GM10266 (cell line): ENCODE measurements at regions not wholly inside any gene's neighbourhood (a gene's known extent, or its start where the extent isn't known, plus 50 kb on each side); places are given as distances from the start of the nearest gene placed in this dataset.

ENCODE experiments used
- DNase-seq: peaks from one replicate; pipeline ENCODE4 v3.0.0; 2012; ENCODE audit errors: extremely low spot score
- CTCF ChIP-seq: IDR thresholded peaks from 2 replicates; pipeline ENCODE4 v1.5.1; 2012; ENCODE audit warnings: mild to moderate bottlenecking, low read depth; ENCODE audit not compliant: control insufficient read depth, insufficient read depth; ENCODE audit errors: missing control alignments

- no peak for DNase-seq
- TF ChIP-seq CTCF = no peak
These were observed 146.3 kb downstream of the TDRD15 start for GRCh38 chr2:21270083-21270491.

GRCh38 chr2:21270708-21271122 is 146.9 kb downstream of the TDRD15 start:
- DNase-seq = no peak
- no peak for TF ChIP-seq CTCF

- no peak for TF ChIP-seq CTCF
- no peak for DNase-seq
These were observed 152.4 kb downstream of the TDRD15 start for GRCh38 chr2:21276163-21276562.

- DNase-seq = no peak
- TF ChIP-seq CTCF = no peak
These were observed 153.6 kb downstream of the TDRD15 start for GRCh38 chr2:21277068-21278056.

- no peak for TF ChIP-seq CTCF
- DNase-seq = no peak
These were observed 155.8 kb downstream of the TDRD15 start for GRCh38 chr2:21279525-21279924.

GRCh38 chr2:21280793-21281192 is 157.0 kb downstream of the TDRD15 start:
- TF ChIP-seq CTCF = no peak
- DNase-seq = no peak

- DNase-seq = no peak
- no peak for TF ChIP-seq CTCF
These were observed 157.6 kb downstream of the TDRD15 start for GRCh38 chr2:21281384-21281783.
